H1 (cell line): ENCODE measurements at regions not wholly inside any gene's neighbourhood (a gene's known extent, or its start where the extent isn't known, plus 50 kb on each side); places are given as distances from the start of the nearest gene placed in this dataset.

Experiments used
- CTCF ChIA-PET: fragments of 300-600 bp; sonication (Branson Sonifier 250); formaldehyde crosslinking; loops from one replicate; lab custom pipeline; 2021; ENCODE audit not compliant: partially characterized antibody; lab: Charles Lee
- POLR2A ChIA-PET: fragments of 300-600 bp; sonication (Branson Sonifier 250); formaldehyde crosslinking; loops from one replicate; lab custom pipeline; 2021; ENCODE audit warnings: inconsistent platforms; ENCODE audit not compliant: partially characterized antibody; lab: Charles Lee
- DNase-seq, 2 experiments: peaks; one replicate each; pipeline versions ENCODE4 v3.0.0 to v3.0.0-alpha.2; 2010 to 2022; ENCODE audit warnings: low spot score in 2 of 2, low read depth in 1 of 2, mixed read lengths in 1 of 2
- FAIRE-seq: peaks from 2 replicates; lab custom pipeline; 2011; peaks lifted over from hg19 to GRCh38; lab: Jason Lieb, UNC
- H2AFZ ChIP-seq: 2 replicates; pipeline ENCODE4 v1.8.1; 2012; ENCODE audit warnings: low read length, inconsistent platforms
- H2AK5ac ChIP-seq: 2 replicates; pipeline ENCODE4 v1.6.1; 2013; ENCODE audit warnings: low read depth, low read length
- H2BK120ac ChIP-seq: replicated peaks from 2 replicates; pipeline ENCODE3; 2013; ENCODE audit warnings: low read depth, low read length, inconsistent platforms
- H2BK12ac ChIP-seq: 2 replicates; pipeline ENCODE4 v1.6.1; 2013; ENCODE audit warnings: low read depth, low read length
- H2BK15ac ChIP-seq: 2 replicates; pipeline ENCODE4 v1.6.1; 2013; ENCODE audit warnings: low read length
- H2BK20ac ChIP-seq: 2 replicates; pipeline ENCODE4 v1.6.1; 2013; ENCODE audit warnings: low read length
- H2BK5ac ChIP-seq: 2 replicates; pipeline ENCODE4 v1.6.1; 2013; ENCODE audit warnings: low read depth, low read length
- H3K14ac ChIP-seq: 2 replicates; pipeline ENCODE4 v1.6.1; 2013; ENCODE audit warnings: inconsistent platforms; ENCODE audit not compliant: insufficient read length
- H3K18ac ChIP-seq: 2 replicates; pipeline ENCODE4 v1.6.1; 2013; ENCODE audit warnings: low read length; ENCODE audit errors: extremely low read depth
- H3K23ac ChIP-seq: 2 replicates; pipeline ENCODE4 v1.6.1; 2013; ENCODE audit warnings: inconsistent platforms; ENCODE audit not compliant: insufficient read length
- H3K23me2 ChIP-seq: 2 replicates; pipeline ENCODE4 v1.6.1; 2013; ENCODE audit warnings: low read depth, low read length
- H3K27ac ChIP-seq: 2 replicates; pipeline ENCODE4 v1.6.1; 2011; ENCODE audit warnings: low read depth, low read length, inconsistent platforms
- H3K27me3 ChIP-seq, 4 experiments: replicated peaks in 1 of 4; 1 replicate in 1 of 4; 2 replicates in 3 of 4; pipeline versions ENCODE4 v1.6.1 to v1.8.1; 2011 to 2013; ENCODE audit warnings: low read length in 3 of 4, mild to moderate bottlenecking in 3 of 4, inconsistent platforms in 2 of 4, mixed read lengths in 2 of 4, moderate library complexity in 1 of 4; ENCODE audit not compliant: control insufficient read depth in 3 of 4, insufficient read depth in 3 of 4; ENCODE audit errors: extremely low read depth in 1 of 4
- H3K36me3 ChIP-seq, 4 experiments: 2 replicates each; pipeline versions ENCODE4 v1.6.1 to v1.8.1; 2011 to 2013; ENCODE audit warnings: mild to moderate bottlenecking in 4 of 4, low read length in 3 of 4, moderate library complexity in 2 of 4, control low read depth in 1 of 4, inconsistent platforms in 1 of 4; ENCODE audit not compliant: insufficient read depth in 4 of 4, control insufficient read depth in 2 of 4
- H3K4ac ChIP-seq: replicated peaks from 2 replicates; pipeline ENCODE3; 2013; ENCODE audit warnings: low read length, low read depth, mixed read lengths, inconsistent platforms; ENCODE audit not compliant: insufficient read length
- H3K4me1 ChIP-seq, 4 experiments: replicated peaks in 1 of 4; 1 replicate in 1 of 4; 2 replicates in 3 of 4; pipeline versions ENCODE4 v1.6.1 to v1.8.1; 2011 to 2013; ENCODE audit warnings: low read length in 3 of 4, inconsistent platforms in 2 of 4, mixed read lengths in 1 of 4; ENCODE audit not compliant: insufficient read depth in 4 of 4, control insufficient read depth in 3 of 4
- H3K4me2 ChIP-seq, 2 experiments: 2 replicates each; pipeline versions ENCODE4 v1.6.1 to v1.8.1; 2011 to 2013; ENCODE audit warnings: low read depth in 2 of 2, low read length in 2 of 2, control low read depth in 1 of 2, inconsistent platforms in 1 of 2, mild to moderate bottlenecking in 1 of 2; ENCODE audit not compliant: insufficient read depth in 1 of 2
- H3K4me3 ChIP-seq, 4 experiments: fragments of 200-600, 300-600 bp in 1 of 4; sonication (generic), shearing (Covaris generic), sonication (Bioruptor Twin) in 1 of 4; 2 replicates each; pipeline versions ENCODE4 v1.5.1 to v1.8.1; 2011 to 2016; ENCODE audit warnings: low read length in 4 of 4, low read depth in 3 of 4, control low read depth in 2 of 4, inconsistent platforms in 2 of 4, mild to moderate bottlenecking in 2 of 4, mixed read lengths in 1 of 4, moderate library complexity in 1 of 4; ENCODE audit not compliant: insufficient read depth in 2 of 4; ENCODE audit errors: extremely low read depth in 1 of 4
- H3K56ac ChIP-seq: replicated peaks from 2 replicates; pipeline ENCODE3; 2013; ENCODE audit warnings: low read depth, mild to moderate bottlenecking, mixed read lengths, low read length, inconsistent platforms; ENCODE audit not compliant: insufficient read length
- H3K79me1 ChIP-seq: 2 replicates; pipeline ENCODE4 v1.6.1; 2013; ENCODE audit warnings: low read depth, low read length, control low read depth
- H3K79me2 ChIP-seq, 2 experiments: 2 replicates each; pipeline versions ENCODE4 v1.6.1 to v1.8.1; 2012 to 2013; ENCODE audit warnings: low read length in 2 of 2, mild to moderate bottlenecking in 2 of 2, inconsistent platforms in 1 of 2; ENCODE audit not compliant: insufficient read depth in 2 of 2, control insufficient read depth in 1 of 2
- H3K9ac ChIP-seq, 4 experiments: replicated peaks in 1 of 4; 1 replicate in 1 of 4; 2 replicates in 3 of 4; pipeline versions ENCODE4 v1.6.1 to v1.8.1; 2011 to 2013; ENCODE audit warnings: low read depth in 3 of 4, low read length in 3 of 4, control low read depth in 2 of 4, mild to moderate bottlenecking in 2 of 4, moderate library complexity in 2 of 4, inconsistent platforms in 1 of 4; ENCODE audit errors: extremely low read depth in 1 of 4
- H3K9me3 ChIP-seq, 2 experiments: 2 replicates each; pipeline versions ENCODE4 v1.6.1 to v1.8.1; 2012 to 2013; ENCODE audit warnings: mild to moderate bottlenecking in 2 of 2, moderate library complexity in 2 of 2, control low read depth in 1 of 2, inconsistent platforms in 1 of 2, low read depth in 1 of 2, low read length in 1 of 2, mixed read lengths in 1 of 2; ENCODE audit not compliant: insufficient read depth in 2 of 2
- H4K20me1 ChIP-seq, 2 experiments: replicated peaks in 1 of 2; 2 replicates each; pipeline versions ENCODE3 to v1.8.1; 2011 to 2013; ENCODE audit warnings: inconsistent platforms in 2 of 2, low read length in 2 of 2, mild to moderate bottlenecking in 1 of 2; ENCODE audit not compliant: insufficient read depth in 2 of 2, control insufficient read depth in 1 of 2
- H4K5ac ChIP-seq: 2 replicates; pipeline ENCODE4 v1.6.1; 2013; ENCODE audit warnings: low read length, low read depth, mixed read lengths, inconsistent platforms; ENCODE audit not compliant: insufficient read length
- H4K8ac ChIP-seq: 2 replicates; pipeline ENCODE4 v1.8.0; 2013; ENCODE audit warnings: mild to moderate bottlenecking, moderate library complexity, low read length, inconsistent platforms; ENCODE audit not compliant: insufficient read depth; ENCODE audit errors: extremely low read depth
- H4K91ac ChIP-seq: replicated peaks from 2 replicates; pipeline ENCODE3; 2013; ENCODE audit warnings: low read length, mixed read lengths, inconsistent platforms; ENCODE audit not compliant: insufficient read length
- BACH1 ChIP-seq: IDR thresholded peaks from 2 replicates; pipeline ENCODE4 v1.6.1; 2012; ENCODE audit warnings: low read length, improper control_type of control experiment
- BRCA1 ChIP-seq: IDR thresholded peaks from 2 replicates; pipeline ENCODE4 v1.6.1; 2012; ENCODE audit warnings: low read depth, low read length, improper control_type of control experiment
- KDM4A ChIP-seq: IDR thresholded peaks from one replicate; pipeline ENCODE4 v1.7.1; 2012; ENCODE audit warnings: low read depth, mild to moderate bottlenecking, moderate library complexity, low read length, inconsistent platforms; ENCODE audit not compliant: severe bottlenecking
- POU5F1 ChIP-seq: IDR thresholded peaks from 2 replicates; pipeline ENCODE4 v1.6.1; 2011; ENCODE audit warnings: low read depth, mild to moderate bottlenecking, low read length, moderate library complexity
- SRF ChIP-seq: IDR thresholded peaks from 2 replicates; pipeline ENCODE4 v1.6.1; 2011; ENCODE audit warnings: mild to moderate bottlenecking, low read depth, low read length, moderate library complexity
- TAF1 ChIP-seq: IDR thresholded peaks from 2 replicates; pipeline ENCODE4 v1.6.1; 2011; ENCODE audit warnings: mild to moderate bottlenecking, low read depth, low read length
- WGBS, 2 experiments: shearing (Covaris generic) in 1 of 2; methylation state at CpG; one replicate each; pipeline versions ENCODE4 v1.1.6 to v1.1.7; 2013 to 2015; ENCODE audit warnings: low lambda C conversion rate in 2 of 2, mixed read lengths in 2 of 2, inconsistent platforms in 1 of 2, low coverage in 1 of 2, missing lambda C conversion rate in 1 of 2; ENCODE audit not compliant: insufficient replicate concordance in 2 of 2, insufficient coverage in 1 of 2, insufficient read length in 1 of 2; ENCODE audit errors: extremely low coverage in 1 of 2, missing lambda C conversion rate in 1 of 2; 5-methylcytosine and 5-hydroxymethylcytosine counted together
- TF ChIP-seq, protein P1 (sequence below): IDR thresholded peaks from 2 replicates; pipeline ENCODE4 v1.6.1; 2012; ENCODE audit warnings: inconsistent platforms

DNA sequence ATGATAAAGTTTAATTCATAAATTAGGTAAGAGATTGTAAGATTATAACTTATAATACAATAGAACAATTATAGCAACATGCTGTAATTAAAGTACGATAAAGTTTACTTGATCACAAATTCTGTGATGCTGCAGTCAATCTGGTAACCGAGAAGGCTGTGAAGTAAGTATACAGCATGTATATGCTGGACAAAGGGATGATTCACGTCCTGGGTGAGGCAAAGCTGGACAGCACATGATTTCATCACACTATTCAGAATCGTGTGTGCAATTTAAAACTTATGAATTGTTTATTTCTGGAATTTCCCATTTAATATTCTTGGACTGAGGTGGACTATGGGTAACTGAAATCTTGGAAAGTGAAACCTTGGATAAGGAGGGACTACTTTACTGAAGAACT is 522.2 kb upstream of the CNTNAP5 start:
- Histone ChIP-seq H3K56ac (no peak overlapping the region), H3K9ac (no peak overlapping the region), H3K14ac (no peak overlapping the region), H3K4ac (no peak overlapping the region), H3K23ac (no peak overlapping the region), H2AK5ac (no peak overlapping the region), H2BK12ac (no peak overlapping the region), H3K27ac (no peak overlapping the region), H3K18ac (no peak overlapping the region), H3K4me2 (no peak overlapping the region), H2AFZ (no peak overlapping the region), H2BK15ac (no peak overlapping the region), H3K4me1 (no peaks in the 10 kb centered on the region), H3K4me3 (no peak overlapping the region), H2BK120ac (no peak overlapping the region), H3K27me3 (no peaks in the 10 kb centered on the region), H4K20me1 (no peaks in the 10 kb centered on the region), H4K5ac (no peak overlapping the region), H3K79me2 (no peaks in the 10 kb centered on the region), H2BK20ac (no peak overlapping the region), H3K36me3 (no peaks in the 10 kb centered on the region), H4K8ac (no peak overlapping the region), H4K91ac (no peak overlapping the region), H3K23me2 (no peaks in the 10 kb centered on the region), H3K9me3 (0 out of 4 replicates have a peak, but pooled peaks cover 0 to 3% of the 10 kb centered on the region in 2 experiments), H2BK5ac (no peak overlapping the region), H3K79me1 (no peaks in the 10 kb centered on the region)
- TF ChIP-seq BACH1 (no peak), SRF (no peak), TAF1 (no peak), POU5F1 (no peak), BRCA1 (no peak), KDM4A (no peak)
- TF ChIP-seq, protein P1, sequence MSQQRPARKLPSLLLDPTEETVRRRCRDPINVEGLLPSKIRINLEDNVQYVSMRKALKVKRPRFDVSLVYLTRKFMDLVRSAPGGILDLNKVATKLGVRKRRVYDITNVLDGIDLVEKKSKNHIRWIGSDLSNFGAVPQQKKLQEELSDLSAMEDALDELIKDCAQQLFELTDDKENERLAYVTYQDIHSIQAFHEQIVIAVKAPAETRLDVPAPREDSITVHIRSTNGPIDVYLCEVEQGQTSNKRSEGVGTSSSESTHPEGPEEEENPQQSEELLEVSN = no peak
- WGBS, 2 experiments = 93% methylated on average over 4 of the region's 4 CpGs; no CpG with 5 or more reads in 1 of the 2 experiments
- DNase-seq = no peak
- CTCF ChIA-PET = no interaction called here
- POLR2A ChIA-PET = no interaction called here
- no peak for FAIRE-seq
